ENCODE measurements at regions not wholly inside any gene's neighbourhood (a gene's known extent, or its start where the extent isn't known, plus 50 kb on each side); places are given as distances from the start of the nearest gene placed in this dataset.

DNA sequence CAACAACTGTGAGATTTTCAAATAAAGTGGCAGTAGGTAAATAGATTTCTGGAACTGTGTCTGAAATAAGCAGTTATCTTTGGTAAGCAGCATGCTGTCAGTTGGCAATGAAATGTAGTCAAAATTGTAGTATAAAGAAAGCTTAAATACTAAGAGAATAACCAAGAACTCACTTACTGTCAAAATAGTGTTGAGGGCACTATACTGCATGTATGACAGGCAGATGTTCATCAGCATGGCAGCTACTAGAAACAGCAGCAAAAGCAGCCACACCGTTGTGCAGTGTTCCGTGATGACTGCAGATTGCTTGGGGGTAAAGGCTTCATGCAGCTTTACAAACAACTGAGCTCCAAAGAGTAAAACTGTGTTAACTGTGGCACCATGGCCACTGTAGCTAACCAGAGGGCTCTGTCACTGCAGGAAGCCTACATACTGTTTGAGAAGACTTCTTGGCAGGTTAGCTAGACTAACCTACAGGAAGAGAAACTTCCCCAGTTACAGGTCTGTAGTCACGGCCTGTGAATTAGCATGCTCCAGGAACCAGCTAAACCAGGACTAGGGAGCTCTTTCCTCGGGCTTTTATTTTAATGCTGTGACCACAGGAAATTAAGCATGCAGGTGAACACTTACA is 459.7 kb downstream of the TBL1XR1 start:
- Histone ChIP-seq H3K4me2 (ENCODE audit: unreplicated experiment) (no peak overlapping the region), H3K27me3 (replicated peaks; ENCODE audit: insufficient read depth) (no peaks in the 10 kb centered on the region), H3K27ac (no peak overlapping the region), H3K36me3 (ENCODE audit: low read depth) (no peaks in the 10 kb centered on the region), H3K9ac (no peak overlapping the region), H3K79me2 (ENCODE audit: insufficient read depth) (no peaks in the 10 kb centered on the region), H3K4me3 (no peak overlapping the region), H3K9me3 (ENCODE audit: low read depth) (no peaks in the 10 kb centered on the region), H3K9me2 (ENCODE audit: insufficient read depth) (no peaks in the 10 kb centered on the region), H3K4me1 (ENCODE audit: insufficient read depth) (no peaks in the 10 kb centered on the region), H4K20me1 (ENCODE audit: insufficient read depth) (no peaks in the 10 kb centered on the region), H3F3A (ENCODE audit: insufficient read depth) (no peaks in the 10 kb centered on the region), H2AFZ (no peak overlapping the region)
- TF ChIP-seq EZH2phosphoT487 (IDR thresholded peaks at IDR 0.05; ENCODE audit: insufficient read depth, low read depth) = no peak
- TF ChIP-seq EZH2 (IDR thresholded peaks at IDR 0.05; ENCODE audit: insufficient read depth, poor library complexity, severe bottlenecking) = no peak
- 30 to 46% methylated on average over 4 of the region's 4 CpGs for WGBS, 2 experiments (ENCODE audit: low coverage in 1 of 2, low lambda C conversion rate in 2 of 2, missing lambda C conversion rate in 2 of 2)
- in situ Hi-C loops (cut with MboI) = no loop called here
- DNase-seq = no peak

- H3K9me2 ChIP-seq (ENCODE audit: insufficient read depth) = no peaks in the 10 kb centered on the region
- TF ChIP-seq EZH2phosphoT487 (IDR thresholded peaks at IDR 0.05; ENCODE audit: insufficient read depth, low read depth) (no peak), EZH2 (IDR thresholded peaks at IDR 0.05; ENCODE audit: insufficient read depth, poor library complexity, severe bottlenecking) (no peak)
- no peak overlapping the region for H3K27ac ChIP-seq
- no peak overlapping the region for H3K4me3 ChIP-seq
- no peak overlapping the region for H3K4me2 ChIP-seq (ENCODE audit: unreplicated experiment)
- H3F3A ChIP-seq (ENCODE audit: insufficient read depth) = no peaks in the 10 kb centered on the region
- H2AFZ ChIP-seq = no peak overlapping the region
- H3K9ac ChIP-seq = no peak overlapping the region
- no peaks in the 10 kb centered on the region for H4K20me1 ChIP-seq (ENCODE audit: insufficient read depth)
- H3K36me3 ChIP-seq (ENCODE audit: low read depth) = no peaks in the 10 kb centered on the region
- in situ Hi-C loops (cut with MboI) = no loop called here
- no peaks in the 10 kb centered on the region for H3K4me1 ChIP-seq (ENCODE audit: insufficient read depth)
- H3K27me3 ChIP-seq (replicated peaks; ENCODE audit: insufficient read depth) = no peaks in the 10 kb centered on the region
- no peak for DNase-seq
- no peaks in the 10 kb centered on the region for H3K79me2 ChIP-seq (ENCODE audit: insufficient read depth)
- H3K9me3 ChIP-seq (ENCODE audit: low read depth) = no peaks in the 10 kb centered on the region
- WGBS, 2 experiments (ENCODE audit: low coverage in 1 of 2, low lambda C conversion rate in 2 of 2, missing lambda C conversion rate in 2 of 2) = 33 to 48% methylated on average over 5 of the region's 5 CpGs
These were observed 463.1 kb downstream of the TBL1XR1 start for GRCh38 chr3:176734146-176734545.

DNA sequence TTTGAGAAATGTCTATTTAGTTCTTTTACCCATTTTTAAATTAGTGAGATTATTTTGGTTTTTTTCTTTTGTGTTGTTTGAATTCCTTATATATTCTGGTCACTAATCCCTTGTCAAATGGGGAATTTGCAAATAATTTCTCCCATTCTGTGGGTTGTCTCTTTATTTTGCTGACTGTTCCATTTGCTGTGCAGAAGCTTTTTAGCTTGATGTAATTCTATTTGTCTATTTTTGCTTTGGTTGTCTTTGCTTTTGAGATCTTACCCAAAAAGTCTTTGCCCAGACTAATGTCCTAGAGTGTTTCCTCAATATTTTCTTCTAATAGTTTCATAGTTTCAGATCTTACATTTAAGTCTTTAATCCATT is 472.9 kb downstream of the TBL1XR1 start:
- Histone ChIP-seq H3K9me2 (ENCODE audit: insufficient read depth) (no peaks in the 10 kb centered on the region; the same call in 1 of the 2 replicates), H4K20me1 (ENCODE audit: insufficient read depth) (no peaks in the 10 kb centered on the region), H3K9ac (no peak overlapping the region), H3K9me3 (ENCODE audit: low read depth) (no peaks in the 10 kb centered on the region), H3K4me3 (no peak overlapping the region), H3K4me1 (ENCODE audit: insufficient read depth) (no peaks in the 10 kb centered on the region), H3K27ac (no peak overlapping the region), H3K27me3 (replicated peaks; ENCODE audit: insufficient read depth) (no peaks in the 10 kb centered on the region), H3K4me2 (ENCODE audit: unreplicated experiment) (no peak overlapping the region), H3F3A (ENCODE audit: insufficient read depth) (no peaks in the 10 kb centered on the region), H2AFZ (no peak overlapping the region), H3K36me3 (ENCODE audit: low read depth) (no peaks in the 10 kb centered on the region), H3K79me2 (ENCODE audit: insufficient read depth) (no peaks in the 10 kb centered on the region)
- no peak for DNase-seq
- in situ Hi-C loops (cut with MboI) = no loop called here
- TF ChIP-seq EZH2 (IDR thresholded peaks at IDR 0.05; ENCODE audit: insufficient read depth, poor library complexity, severe bottlenecking) (no peak), EZH2phosphoT487 (IDR thresholded peaks at IDR 0.05; ENCODE audit: insufficient read depth, low read depth) (no peak)

DNA sequence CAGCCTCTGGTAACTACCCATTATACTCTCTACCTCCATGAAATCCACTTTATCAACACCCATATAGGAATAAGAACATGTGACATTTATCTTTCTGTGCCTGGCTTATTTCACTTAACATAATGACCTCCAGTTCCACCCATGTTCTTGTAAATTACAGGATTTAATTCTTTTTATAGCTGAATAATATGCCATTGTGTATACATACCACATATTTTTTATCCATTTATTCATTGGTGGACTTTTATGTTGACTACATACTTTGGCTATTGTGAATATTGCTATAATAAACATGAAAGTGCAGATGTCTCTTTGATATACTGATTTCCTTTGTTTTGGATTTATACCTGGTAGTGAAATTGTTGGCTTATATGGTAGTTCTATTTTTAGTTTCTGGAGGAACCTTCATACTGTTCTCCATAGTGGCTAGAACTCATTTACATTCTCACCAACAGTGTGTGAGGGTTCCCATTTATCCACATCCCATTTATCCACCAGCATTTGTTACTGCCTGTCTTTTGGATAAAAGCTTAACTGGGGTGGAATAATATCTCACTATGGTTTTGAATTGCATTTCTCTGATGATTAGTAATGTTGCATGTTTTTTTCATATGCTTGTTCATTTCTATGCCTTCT is 473.4 kb downstream of the TBL1XR1 start:
- TF ChIP-seq EZH2 (IDR thresholded peaks at IDR 0.05; ENCODE audit: insufficient read depth, poor library complexity, severe bottlenecking) = no peak
- in situ Hi-C loops (cut with MboI) = no loop called here
- H2AFZ ChIP-seq = no peak overlapping the region

DNA sequence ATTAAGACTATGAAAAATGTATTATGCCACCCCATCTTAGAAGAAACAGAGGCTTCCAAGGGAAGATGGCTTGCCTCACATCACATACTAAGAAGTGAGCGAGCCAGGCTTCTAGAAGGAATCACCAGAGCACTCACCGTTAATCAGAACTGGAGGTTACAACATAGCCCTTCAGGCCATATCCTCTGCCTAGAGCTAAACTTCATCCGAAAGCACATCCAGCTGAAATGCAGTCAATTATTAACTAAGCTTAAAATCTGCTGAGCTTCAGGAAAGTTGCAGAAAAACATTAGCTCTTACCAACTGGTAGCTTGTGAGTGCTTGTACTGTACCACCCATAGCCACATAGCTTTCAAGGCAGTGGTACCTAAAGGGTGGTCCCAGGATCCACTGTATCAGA is 483.2 kb downstream of the TBL1XR1 start:
- no peaks in the 10 kb centered on the region for H3K9me3 ChIP-seq (ENCODE audit: low read depth)
- no peaks in the 10 kb centered on the region for H3K9me2 ChIP-seq (ENCODE audit: insufficient read depth)
- no peak for TF ChIP-seq EZH2 (IDR thresholded peaks at IDR 0.05; ENCODE audit: insufficient read depth, poor library complexity, severe bottlenecking)
- TF ChIP-seq EZH2phosphoT487 (IDR thresholded peaks at IDR 0.05; ENCODE audit: insufficient read depth, low read depth) = no peak
- 16% methylated on average over 3 of the region's 3 CpGs for WGBS, 2 experiments (ENCODE audit: low coverage in 1 of 2, low lambda C conversion rate in 2 of 2, missing lambda C conversion rate in 2 of 2)
- H2AFZ ChIP-seq = no peak overlapping the region
- H3K27ac ChIP-seq = no peak overlapping the region
- no peak overlapping the region for H3K4me3 ChIP-seq
- H3K4me2 ChIP-seq (ENCODE audit: unreplicated experiment) = no peak overlapping the region
- no peak overlapping the region for H3K9ac ChIP-seq
- no peaks in the 10 kb centered on the region for H3K27me3 ChIP-seq (replicated peaks; ENCODE audit: insufficient read depth)
- no peaks in the 10 kb centered on the region for H3K36me3 ChIP-seq (ENCODE audit: low read depth)
- no peaks in the 10 kb centered on the region for H4K20me1 ChIP-seq (ENCODE audit: insufficient read depth)
- no peaks in the 10 kb centered on the region for H3F3A ChIP-seq (ENCODE audit: insufficient read depth)
- H3K79me2 ChIP-seq (ENCODE audit: insufficient read depth) = no peaks in the 10 kb centered on the region
- in situ Hi-C loops (cut with MboI) = no loop called here
- H3K4me1 ChIP-seq (ENCODE audit: insufficient read depth) = no peaks in the 10 kb centered on the region
- DNase-seq = no peak

More for the DNA sequence above, 473.4 kb downstream of the TBL1XR1 start:
- Histone ChIP-seq H4K20me1 (ENCODE audit: insufficient read depth) (no peaks in the 10 kb centered on the region), H3K27ac (no peak overlapping the region), H3K79me2 (ENCODE audit: insufficient read depth) (no peaks in the 10 kb centered on the region), H3K36me3 (ENCODE audit: low read depth) (no peaks in the 10 kb centered on the region), H3K9me3 (ENCODE audit: low read depth) (no peaks in the 10 kb centered on the region), H3K4me1 (ENCODE audit: insufficient read depth) (no peaks in the 10 kb centered on the region), H3K4me3 (no peak overlapping the region), H3K27me3 (replicated peaks; ENCODE audit: insufficient read depth) (no peaks in the 10 kb centered on the region), H3F3A (ENCODE audit: insufficient read depth) (no peaks in the 10 kb centered on the region), H3K9me2 (ENCODE audit: insufficient read depth) (no peaks in the 10 kb centered on the region; the same call in 1 of the 2 replicates), H3K9ac (no peak overlapping the region), H3K4me2 (ENCODE audit: unreplicated experiment) (no peak overlapping the region)
- no peak for DNase-seq
